ENCODE measurements at regions not wholly inside any gene's neighbourhood (a gene's known extent, or its start where the extent isn't known, plus 50 kb on each side); places are given as distances from the start of the nearest gene placed in this dataset.

DNA sequence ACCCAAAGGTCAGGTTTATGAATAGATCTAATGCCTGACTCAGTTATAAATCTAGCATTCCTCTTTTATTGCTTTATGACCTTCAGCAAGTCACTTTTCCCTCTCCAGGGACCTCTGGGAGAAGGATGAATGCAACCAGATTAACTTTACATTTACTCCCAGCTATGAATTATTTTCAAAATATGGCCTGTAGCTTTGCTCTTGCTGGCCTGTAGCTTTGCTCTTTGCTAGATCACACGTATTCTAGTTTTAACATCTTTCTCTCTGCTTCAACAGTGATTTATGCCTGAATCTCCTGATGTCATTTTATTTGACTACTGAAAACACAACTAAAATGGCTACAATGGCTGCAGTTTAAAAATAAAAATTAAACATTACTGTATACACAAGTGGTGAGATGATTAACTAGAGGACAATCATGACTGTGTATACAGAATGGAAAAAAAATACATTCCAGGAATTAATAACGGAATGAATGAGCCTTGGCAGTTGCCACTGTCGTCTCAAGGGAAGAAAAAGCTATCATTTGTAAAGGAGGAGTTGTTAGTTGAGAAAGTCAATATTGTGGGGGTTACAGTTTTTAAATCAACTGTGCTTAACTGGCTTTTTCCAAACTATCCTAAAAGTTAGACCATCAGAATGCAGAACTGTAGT lies 434.5 kb upstream of the GOT2 start:
- intact Hi-C loops (cut with micrococcal nuclease) (no loop called here), in situ Hi-C loops (cut with MboI) (no loop called here)
- Histone ChIP-seq H3K27ac (ENCODE audit: extremely low read depth, low read depth, low read length) (no peak overlapping the region), H3K27me3 (ENCODE audit: control insufficient read depth in 2 of 2, insufficient read depth in 2 of 2, low read length in 2 of 2) (no peaks in the 10 kb centered on the region), H4K20me1 (replicated peaks; ENCODE audit: control insufficient read depth, insufficient read depth, low read length) (no peaks in the 10 kb centered on the region), H3K4me2 (ENCODE audit: insufficient read depth, low read length) (no peak overlapping the region), H3K9ac (ENCODE audit: insufficient read depth in 1 of 2, low read depth in 2 of 2, low read length in 2 of 2) (no peak overlapping the region), H3K9me3 (replicated peaks; ENCODE audit: control insufficient read depth, insufficient read depth, low read depth, low read length) (no peaks in the 10 kb centered on the region; the same call in 1 of the 2 replicates), H3K4me1 (replicated peaks in 1 of 2; ENCODE audit: control insufficient read depth in 2 of 2, insufficient read depth in 2 of 2, low read length in 2 of 2) (no peaks in the 10 kb centered on the region), H3K9me1 (ENCODE audit: control insufficient read depth, insufficient read depth, low read length) (no peaks in the 10 kb centered on the region), H3K79me2 (ENCODE audit: control insufficient read depth, insufficient read depth, low read length) (no peaks in the 10 kb centered on the region), H3K36me3 (ENCODE audit: control insufficient read depth, insufficient read depth, low read length) (no peaks in the 10 kb centered on the region), H2AFZ (ENCODE audit: low read depth, low read length) (no peak overlapping the region), H3K4me3 (no peak overlapping the region)
- BruUV-seq (replicated peaks): no TSS peak
- CTCF ChIA-PET (ENCODE audit: low intra/inter-chr PET ratio): no interaction called here
- DNase-seq (ENCODE audit: extremely low read depth in 1 of 4, low spot score in 3 of 4) (no peak), FAIRE-seq (no peak), ATAC-seq (no peak)
- WGBS (ENCODE audit: insufficient coverage, low coverage, missing lambda C conversion rate): 0% methylated on average over 3 of the region's 3 CpGs
- POLR2A ChIA-PET: no interaction called here
- TF ChIP-seq KLF13 (tag; IDR thresholded peaks at IDR 0.05; ENCODE audit: borderline replicate concordance, low read depth): no peak
- no peak for TF ChIP-seq ZBTB1 (CRISPR knock-in tag; IDR thresholded peaks at IDR 0.05; ENCODE audit: borderline replicate concordance, low read depth)
- TF ChIP-seq TCF7L2 (IDR thresholded peaks at IDR 0.05; ENCODE audit: low read depth, low read length): no peak
- no peak for TF ChIP-seq GTF2A2 (tag; IDR thresholded peaks at IDR 0.05)
- TF ChIP-seq ZNF174 (CRISPR knock-in tag; IDR thresholded peaks at IDR 0.05): no peak
- TF ChIP-seq ZNF561 (CRISPR knock-in tag; conservative IDR thresholded peaks at IDR 0.05): no peak
- TF ChIP-seq RBM17 (IDR thresholded peaks at IDR 0.05; ENCODE audit: borderline replicate concordance, low read depth, low read length): no peak
- TF ChIP-seq, protein P1, sequence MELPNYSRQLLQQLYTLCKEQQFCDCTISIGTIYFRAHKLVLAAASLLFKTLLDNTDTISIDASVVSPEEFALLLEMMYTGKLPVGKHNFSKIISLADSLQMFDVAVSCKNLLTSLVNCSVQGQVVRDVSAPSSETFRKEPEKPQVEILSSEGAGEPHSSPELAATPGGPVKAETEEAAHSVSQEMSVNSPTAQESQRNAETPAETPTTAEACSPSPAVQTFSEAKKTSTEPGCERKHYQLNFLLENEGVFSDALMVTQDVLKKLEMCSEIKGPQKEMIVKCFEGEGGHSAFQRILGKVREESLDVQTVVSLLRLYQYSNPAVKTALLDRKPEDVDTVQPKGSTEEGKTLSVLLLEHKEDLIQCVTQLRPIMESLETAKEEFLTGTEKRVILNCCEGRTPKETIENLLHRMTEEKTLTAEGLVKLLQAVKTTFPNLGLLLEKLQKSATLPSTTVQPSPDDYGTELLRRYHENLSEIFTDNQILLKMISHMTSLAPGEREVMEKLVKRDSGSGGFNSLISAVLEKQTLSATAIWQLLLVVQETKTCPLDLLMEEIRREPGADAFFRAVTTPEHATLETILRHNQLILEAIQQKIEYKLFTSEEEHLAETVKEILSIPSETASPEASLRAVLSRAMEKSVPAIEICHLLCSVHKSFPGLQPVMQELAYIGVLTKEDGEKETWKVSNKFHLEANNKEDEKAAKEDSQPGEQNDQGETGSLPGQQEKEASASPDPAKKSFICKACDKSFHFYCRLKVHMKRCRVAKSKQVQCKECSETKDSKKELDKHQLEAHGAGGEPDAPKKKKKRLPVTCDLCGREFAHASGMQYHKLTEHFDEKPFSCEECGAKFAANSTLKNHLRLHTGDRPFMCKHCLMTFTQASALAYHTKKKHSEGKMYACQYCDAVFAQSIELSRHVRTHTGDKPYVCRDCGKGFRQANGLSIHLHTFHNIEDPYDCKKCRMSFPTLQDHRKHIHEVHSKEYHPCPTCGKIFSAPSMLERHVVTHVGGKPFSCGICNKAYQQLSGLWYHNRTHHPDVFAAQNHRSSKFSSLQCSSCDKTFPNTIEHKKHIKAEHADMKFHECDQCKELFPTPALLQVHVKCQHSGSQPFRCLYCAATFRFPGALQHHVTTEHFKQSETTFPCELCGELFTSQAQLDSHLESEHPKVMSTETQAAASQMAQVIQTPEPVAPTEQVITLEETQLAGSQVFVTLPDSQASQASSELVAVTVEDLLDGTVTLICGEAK (IDR thresholded peaks at IDR 0.05): no peak
- TF ChIP-seq, protein P1 (CRISPR knock-in tag; IDR thresholded peaks at IDR 0.05): no peak
- TF ChIP-seq, protein P2, sequence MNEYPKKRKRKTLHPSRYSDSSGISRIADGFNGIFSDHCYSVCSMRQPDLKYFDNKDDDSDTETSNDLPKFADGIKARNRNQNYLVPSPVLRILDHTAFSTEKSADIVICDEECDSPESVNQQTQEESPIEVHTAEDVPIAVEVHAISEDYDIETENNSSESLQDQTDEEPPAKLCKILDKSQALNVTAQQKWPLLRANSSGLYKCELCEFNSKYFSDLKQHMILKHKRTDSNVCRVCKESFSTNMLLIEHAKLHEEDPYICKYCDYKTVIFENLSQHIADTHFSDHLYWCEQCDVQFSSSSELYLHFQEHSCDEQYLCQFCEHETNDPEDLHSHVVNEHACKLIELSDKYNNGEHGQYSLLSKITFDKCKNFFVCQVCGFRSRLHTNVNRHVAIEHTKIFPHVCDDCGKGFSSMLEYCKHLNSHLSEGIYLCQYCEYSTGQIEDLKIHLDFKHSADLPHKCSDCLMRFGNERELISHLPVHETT (CRISPR knock-in tag; conservative IDR thresholded peaks at IDR 0.05 in 1 of 2, IDR thresholded peaks at IDR 0.05 in 1 of 2): no peak
